Liver (tissue), 8 donors: ENCODE measurements at regions not wholly inside any gene's neighbourhood (a gene's known extent, or its start where the extent isn't known, plus 50 kb on each side); places are given as distances from the start of the nearest gene placed in this dataset.
"Not testable (repeated sequence)": the region's sequence is repeated elsewhere in the genome, so short reads cannot be mapped to it uniquely, and the experiment has no call there.

Experiments
- DNase-seq: peaks from one replicate; pipeline ENCODE4 v3.0.0-alpha.2; 2017; ENCODE audit warnings: low spot score
- H3K27ac ChIP-seq, 2 donors: one replicate each; pipeline ENCODE4 v1.7.0; 2013; ENCODE audit warnings: inconsistent platforms in 2 of 2, low read length in 2 of 2, control low read depth in 1 of 2, low read depth in 1 of 2, mild to moderate bottlenecking in 1 of 2
- H3K27me3 ChIP-seq, 4 donors: one replicate each; pipeline versions ENCODE4 v1.6.1 to v1.7.0; 2013; ENCODE audit warnings: low read length in 3 of 4, inconsistent platforms in 1 of 4, mild to moderate bottlenecking in 1 of 4, moderate library complexity in 1 of 4; ENCODE audit not compliant: control insufficient read depth in 4 of 4, insufficient read depth in 4 of 4
- H3K36me3 ChIP-seq, 4 donors: one replicate each; pipeline versions ENCODE4 v1.6.1 to v1.7.0; 2013; ENCODE audit warnings: low read length in 3 of 4, mild to moderate bottlenecking in 3 of 4, low read depth in 1 of 4, moderate library complexity in 1 of 4; ENCODE audit not compliant: control insufficient read depth in 4 of 4, insufficient read depth in 3 of 4
- H3K4me1 ChIP-seq, 4 donors: one replicate each; pipeline versions ENCODE4 v1.6.1 to v1.7.0; 2013; ENCODE audit warnings: low read length in 3 of 4, mild to moderate bottlenecking in 3 of 4, moderate library complexity in 1 of 4; ENCODE audit not compliant: control insufficient read depth in 4 of 4, insufficient read depth in 4 of 4
- H3K4me3 ChIP-seq, 3 donors: one replicate each; pipeline versions ENCODE4 v1.6.1 to v1.7.0; 2013; ENCODE audit warnings: low read length in 3 of 3, control low read depth in 1 of 3, low read depth in 1 of 3, mild to moderate bottlenecking in 1 of 3
- H3K9ac ChIP-seq, 2 donors: one replicate each; pipeline ENCODE4 v1.7.0; 2013; ENCODE audit warnings: low read length in 2 of 2, mild to moderate bottlenecking in 2 of 2, moderate library complexity in 2 of 2, control low read depth in 1 of 2, low read depth in 1 of 2
- H3K9me3 ChIP-seq, 4 donors: one replicate each; pipeline versions ENCODE4 v1.6.1 to v1.7.0; 2013; ENCODE audit warnings: low read length in 3 of 4; ENCODE audit not compliant: control insufficient read depth in 4 of 4
- ATF3 ChIP-seq: IDR thresholded peaks from 2 replicates; pipeline ENCODE4 v1.6.1; 2016; ENCODE audit warnings: antibody characterized with exemption
- CTCF ChIP-seq: fragments of 150-350 bp; IDR thresholded peaks from 2 replicates; pipeline ENCODE4 v1.5.1; 2017; ENCODE audit warnings: improper control_type of control experiment, low read depth, low read length; ENCODE audit not compliant: missing input control
- EGR1 ChIP-seq, 2 donors: IDR thresholded peaks; 2 replicates each; pipeline ENCODE4 v1.6.1; 2016 to 2018; ENCODE audit warnings: antibody characterized with exemption in 2 of 2, low read depth in 2 of 2
- FOXA1 ChIP-seq: IDR thresholded peaks from 2 replicates; pipeline ENCODE4 v1.6.1; 2016; ENCODE audit warnings: antibody characterized with exemption
- FOXA2 ChIP-seq: IDR thresholded peaks from 2 replicates; pipeline ENCODE4 v1.6.1; 2016; ENCODE audit warnings: antibody characterized with exemption
- HNF4A ChIP-seq, 2 donors: conservative IDR thresholded peaks; 2 replicates each; pipeline ENCODE4 v1.6.1; 2016; ENCODE audit warnings: antibody characterized with exemption in 2 of 2, mild to moderate bottlenecking in 2 of 2
- HNF4G ChIP-seq: IDR thresholded peaks from 2 replicates; pipeline ENCODE4 v1.6.1; 2016; ENCODE audit warnings: antibody characterized with exemption
- JUND ChIP-seq, 2 donors: IDR thresholded peaks; 2 replicates each; pipeline ENCODE4 v1.6.1; 2016; ENCODE audit warnings: antibody characterized with exemption in 2 of 2
- MAX ChIP-seq: IDR thresholded peaks from 2 replicates; pipeline ENCODE4 v1.6.1; 2016; ENCODE audit warnings: antibody characterized with exemption
- NR2F2 ChIP-seq: IDR thresholded peaks from 2 replicates; pipeline ENCODE4 v1.6.1; 2016; ENCODE audit warnings: antibody characterized with exemption
- REST ChIP-seq: IDR thresholded peaks from 2 replicates; pipeline ENCODE4 v1.6.1; 2016; ENCODE audit warnings: antibody characterized with exemption, mild to moderate bottlenecking
- RXRA ChIP-seq, 2 donors: IDR thresholded peaks; 2 replicates each; pipeline ENCODE4 v1.6.1; 2017 to 2018; ENCODE audit warnings: antibody characterized with exemption in 2 of 2, mild to moderate bottlenecking in 1 of 2
- SP1 ChIP-seq: IDR thresholded peaks from 2 replicates; pipeline ENCODE4 v1.6.1; 2018; ENCODE audit warnings: antibody characterized with exemption, mild to moderate bottlenecking
- TAF1 ChIP-seq: conservative IDR thresholded peaks from 2 replicates; pipeline ENCODE4 v1.6.1; 2016; ENCODE audit warnings: antibody characterized with exemption, mild to moderate bottlenecking
- YY1 ChIP-seq: IDR thresholded peaks from 2 replicates; pipeline ENCODE4 v1.6.1; 2016; ENCODE audit warnings: antibody characterized with exemption, mild to moderate bottlenecking
- ZBTB33 ChIP-seq: IDR thresholded peaks from 2 replicates; pipeline ENCODE4 v1.6.1; 2016; ENCODE audit warnings: antibody characterized with exemption
- WGBS: extraction: QIAGEN DNeasy Blood & Tissue Kit; methylation state at CpG from one replicate; pipeline ENCODE4 v1.1.7; 2013; 5-methylcytosine and 5-hydroxymethylcytosine counted together
- donor health status: healthy.
- donor health status: healthy.
- donor health status: healthy.
- donor health status: healthy.
- donor health status: healthy.

GRCh38 chr11:50337432-50337831, 304.8 kb downstream of the OR4C45 start:
- not testable (repeated sequence) for H3K4me3 ChIP-seq, DNase-seq, H3K36me3 ChIP-seq, H3K4me1 ChIP-seq, H3K9me3 ChIP-seq, H3K27me3 ChIP-seq, H3K27ac ChIP-seq, H3K9ac ChIP-seq
- 0% methylated on average over 1 of the region's 1 CpG for WGBS

GRCh38 chr11:50348018-50348417, 315.3 kb downstream of the OR4C45 start:
- not testable (repeated sequence) for H3K27me3 ChIP-seq, H3K4me1 ChIP-seq, H3K36me3 ChIP-seq, H3K4me3 ChIP-seq, H3K9me3 ChIP-seq, H3K27ac ChIP-seq, H3K9ac ChIP-seq, DNase-seq
- WGBS = no CpG with 5 or more reads among the region's 3 CpGs

GRCh38 chr11:50379484-50379883, 346.8 kb downstream of the OR4C45 start:
- 78% methylated on average over 1 of the region's 1 CpG for WGBS
- no peaks in the 10 kb centered on the region for H3K4me1 ChIP-seq
- DNase-seq = no peak
- H3K9ac ChIP-seq = no peak overlapping the region
- TF ChIP-seq ZBTB33 (no peak), HNF4G (no peak), EGR1 (IDR thresholded peaks at IDR 0.05; ENCODE audit: low read depth in 2 of 2) (no peak), FOXA2 (no peak), HNF4A (conservative IDR thresholded peaks at IDR 0.05) (no peak), MAX (no peak), ATF3 (no peak), CTCF (no peak), TAF1 (no peak), FOXA1 (no peak), SP1 (no peak), NR2F2 (no peak), YY1 (no peak), JUND (IDR thresholded peaks at IDR 0.05) (no peak), REST (no peak), RXRA (IDR thresholded peaks at IDR 0.05) (no peak)
- H3K4me3 ChIP-seq = no peak overlapping the region
- no peak overlapping the region for H3K27ac ChIP-seq
- no peaks in the 10 kb centered on the region for H3K27me3 ChIP-seq
- H3K9me3 ChIP-seq = peaks cover 3 to 33% (median 16%) of the 10 kb centered on the region in 4 donors
- no peaks in the 10 kb centered on the region for H3K36me3 ChIP-seq
